ENCODE measurements at regions not wholly inside any gene's neighbourhood (a gene's known extent, or its start where the extent isn't known, plus 50 kb on each side); places are given as distances from the start of the nearest gene placed in this dataset.

DNA sequence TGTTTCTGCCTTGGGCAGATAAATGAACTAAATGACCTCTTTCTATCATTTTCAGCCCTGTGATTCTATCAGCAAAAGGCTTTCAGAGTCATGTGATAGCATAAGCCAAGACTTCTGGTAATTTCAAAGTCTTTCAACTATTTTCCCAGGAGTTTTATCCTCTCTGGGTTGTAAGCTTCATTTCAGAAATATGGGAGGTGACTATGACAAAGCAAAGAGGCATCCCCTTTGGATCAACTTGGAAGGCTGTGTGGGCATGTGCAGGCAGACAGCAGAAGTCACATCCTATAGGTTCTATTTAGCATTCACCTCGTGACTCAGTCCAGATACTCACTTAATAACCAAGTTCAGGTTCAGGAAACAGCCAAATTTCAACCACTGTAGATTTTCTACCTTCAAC lies 149.0 kb upstream of the FST start:
- peak; percentile 71 for DNase-seq (ENCODE audit: low spot score)

- no peak for DNase-seq (ENCODE audit: low spot score)
Observed at GRCh38 chr5:53333160-53333559, 147.3 kb upstream of the FST start.

- DNase-seq (ENCODE audit: low spot score) = peak; percentile 4
Observed at GRCh38 chr5:53334431-53334941, 145.9 kb upstream of the FST start.

- peak; percentile 5 for DNase-seq (ENCODE audit: low spot score)
Observed at GRCh38 chr5:53335115-53335514, 145.3 kb upstream of the FST start.

DNA sequence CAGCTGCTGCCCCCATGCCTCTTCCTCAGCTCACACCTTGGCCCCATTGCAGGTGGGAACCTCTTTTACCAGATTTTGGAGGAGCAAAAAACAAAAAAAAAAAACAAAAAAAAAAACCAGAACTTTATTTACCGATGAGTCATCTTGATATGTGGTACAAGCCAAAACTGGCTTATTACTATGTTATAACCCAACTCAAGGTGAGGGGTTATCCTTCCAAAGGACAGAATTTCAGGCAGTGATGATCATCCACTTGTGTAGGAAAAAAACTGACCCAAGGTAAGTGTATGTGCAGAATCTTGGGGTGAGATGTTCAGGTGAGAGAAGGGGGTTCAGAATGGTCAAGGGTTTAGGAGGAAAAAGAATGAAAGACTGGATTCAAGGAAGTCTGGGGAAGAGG lies 142.6 kb upstream of the FST start:
- DNase-seq (ENCODE audit: low spot score) = no peak

DNA sequence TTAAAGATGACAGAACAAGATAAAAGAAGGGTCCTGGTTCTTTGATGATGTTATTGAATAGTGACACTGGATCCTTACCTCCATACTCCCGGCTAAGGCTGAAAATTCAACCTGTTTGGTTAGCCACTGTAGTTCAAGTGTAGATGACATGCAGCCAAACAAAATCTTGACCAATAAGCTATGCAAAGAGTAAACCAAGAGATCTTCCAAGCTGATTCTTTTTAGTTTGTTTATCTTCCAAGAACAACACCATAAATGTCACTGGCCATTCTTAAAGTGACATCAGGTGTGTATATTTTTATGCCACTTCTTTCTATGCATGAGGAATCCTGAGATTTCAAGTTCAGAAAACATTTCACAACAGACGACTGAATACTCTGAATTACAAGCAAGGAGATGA lies 141.5 kb upstream of the FST start:
- DNase-seq (ENCODE audit: low spot score) = no peak

DNA sequence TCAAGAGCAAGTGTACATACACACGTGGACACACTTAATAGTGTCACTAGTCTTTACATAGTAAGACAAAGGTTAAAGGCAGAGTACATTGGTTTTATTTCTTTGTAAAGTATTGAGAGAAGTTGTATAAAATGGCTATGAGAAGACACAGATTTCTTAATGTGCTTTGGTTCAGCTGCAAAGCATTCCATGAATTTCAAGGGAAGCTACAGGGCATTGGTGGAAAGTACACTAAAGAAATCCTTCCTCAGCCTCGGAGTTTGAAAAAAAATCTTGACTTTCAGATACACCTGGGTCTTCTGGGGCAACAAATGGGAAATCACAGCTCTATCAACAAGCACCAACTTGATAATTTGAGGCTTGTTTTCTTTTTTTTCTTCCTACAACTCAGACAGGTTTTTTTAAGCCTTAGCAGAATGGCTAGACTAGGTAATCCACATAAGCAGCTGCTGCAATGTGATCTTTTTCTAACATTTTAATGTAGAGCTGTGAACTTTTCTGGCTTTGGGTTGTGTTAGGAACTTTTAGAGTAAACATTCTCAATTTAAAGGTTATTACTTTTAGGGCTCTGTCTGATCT lies 140.4 kb upstream of the FST start:
- no peak for DNase-seq (ENCODE audit: low spot score)

DNA sequence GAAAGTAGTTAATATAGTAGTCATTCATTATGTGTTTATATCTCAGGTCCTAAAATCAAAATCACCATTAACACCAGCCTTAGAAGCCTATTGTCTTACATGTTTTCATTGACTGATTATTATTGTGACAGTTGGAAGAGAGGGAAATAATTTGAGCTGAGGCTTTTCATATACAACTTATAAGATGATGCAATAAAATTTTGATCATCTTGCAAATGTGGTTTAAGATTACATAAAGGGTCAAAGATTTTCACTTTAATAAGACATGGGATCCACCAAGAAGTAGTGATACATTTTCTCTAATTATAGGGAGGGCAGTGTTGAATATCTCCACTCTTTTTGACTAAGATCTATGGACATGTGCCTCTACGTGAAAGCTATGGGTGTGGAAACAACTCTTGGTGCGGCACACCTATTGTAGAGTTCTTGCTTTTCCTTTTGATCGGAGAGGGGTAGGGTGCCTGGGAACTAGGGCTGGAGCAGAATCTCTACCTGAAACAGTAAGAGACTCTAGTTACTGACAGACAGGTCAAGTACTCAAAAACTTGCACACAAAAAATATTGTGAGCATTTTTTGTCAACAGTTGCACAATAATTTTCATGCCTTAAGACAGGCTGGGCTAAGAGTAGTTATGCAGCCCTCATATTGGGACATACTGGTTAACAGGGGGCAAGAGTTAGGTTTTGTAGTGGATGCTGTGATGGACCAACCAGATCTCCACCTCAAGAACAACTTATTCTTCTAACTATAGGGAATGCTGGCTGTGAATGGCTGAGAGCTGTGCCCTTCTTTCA lies 139.3 kb upstream of the FST start:
- DNase-seq (ENCODE audit: low spot score) = no peak

DNA sequence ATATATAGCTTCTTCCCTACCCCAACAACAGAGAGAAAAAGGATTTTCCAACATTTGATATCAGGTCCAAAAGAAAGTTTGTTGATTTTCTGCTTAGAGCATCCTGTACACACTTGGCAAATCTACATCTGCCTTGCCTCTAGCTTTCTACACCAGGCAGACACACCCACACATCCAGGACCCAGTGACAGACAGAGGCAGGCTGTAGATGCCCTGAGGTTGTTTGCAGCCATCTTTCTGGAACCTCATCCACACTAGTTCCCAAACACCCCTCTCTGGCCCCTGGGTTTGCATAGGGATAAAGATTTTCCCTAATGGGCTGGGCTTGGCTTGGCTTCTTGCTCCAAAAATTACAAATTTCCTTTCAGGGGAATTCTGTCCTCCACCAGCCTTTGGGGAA lies 138.2 kb upstream of the FST start:
- DNase-seq (ENCODE audit: low spot score) = no peak

DNA sequence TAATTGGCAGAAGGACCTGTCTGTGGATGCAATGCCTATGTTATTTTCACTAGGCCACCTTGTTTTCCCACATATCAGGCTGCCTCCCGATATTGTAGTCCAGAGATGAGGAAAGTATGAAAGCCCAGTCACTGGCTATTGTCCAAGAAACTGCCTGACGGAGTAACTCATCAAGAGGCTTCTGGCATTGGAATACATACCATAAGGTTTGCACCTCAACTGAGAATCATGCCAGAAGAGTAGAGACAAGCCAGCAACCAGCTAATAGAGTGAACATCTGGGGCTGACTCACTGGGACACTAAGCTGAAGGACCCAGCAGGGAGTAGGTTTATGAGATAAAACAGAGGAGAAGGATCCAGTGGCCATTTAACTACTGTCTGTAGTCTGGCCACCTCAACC lies 137.2 kb upstream of the FST start:
- no peak for DNase-seq (ENCODE audit: low spot score)

DNA sequence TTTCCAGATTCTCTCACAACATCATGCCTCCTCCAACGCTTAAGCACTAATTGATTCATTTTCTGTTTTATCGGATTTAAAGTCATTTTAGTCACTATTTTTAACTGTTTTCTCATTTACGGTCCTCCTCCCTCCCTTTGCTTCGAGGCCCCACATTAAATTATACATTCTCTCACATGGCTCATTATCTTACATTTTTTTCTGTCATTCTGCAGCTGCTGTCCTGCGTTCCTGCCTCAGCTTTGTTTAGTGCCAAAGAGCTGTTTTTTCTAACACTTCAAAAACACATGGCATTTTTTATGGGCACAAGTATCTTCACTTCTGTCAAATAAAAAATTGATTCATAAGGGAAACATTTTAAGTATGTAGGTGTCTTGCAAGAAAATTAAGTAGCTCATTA lies 130.1 kb upstream of the FST start:
- DNase-seq (ENCODE audit: low spot score) = no peak

- no peak for DNase-seq (ENCODE audit: low spot score)
Observed at GRCh38 chr5:53350991-53351770, 129.2 kb upstream of the FST start.

GRCh38 chr5:53355316-53355715 lies 125.1 kb upstream of the FST start:
- DNase-seq (ENCODE audit: low spot score) = no peak

DNA sequence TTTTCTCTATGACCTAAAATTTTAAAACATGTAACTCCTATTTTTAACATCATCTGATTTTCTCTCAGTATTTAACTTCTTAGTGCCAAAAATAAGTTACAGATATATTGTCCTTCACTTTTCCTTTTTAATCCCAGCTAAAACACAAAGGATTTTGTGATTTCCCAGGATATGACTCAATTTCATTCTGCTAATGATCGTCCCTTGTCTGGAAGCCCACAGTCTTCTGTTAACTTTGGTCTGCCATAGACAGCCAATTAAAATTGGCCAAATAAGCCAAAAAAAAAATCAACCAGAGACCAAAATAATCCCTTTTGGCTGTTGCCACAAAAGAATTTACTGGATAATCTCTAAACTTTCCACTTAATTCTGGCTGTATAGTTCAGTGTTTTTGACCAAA lies 124.5 kb upstream of the FST start:
- no peak for DNase-seq (ENCODE audit: low spot score)

DNA sequence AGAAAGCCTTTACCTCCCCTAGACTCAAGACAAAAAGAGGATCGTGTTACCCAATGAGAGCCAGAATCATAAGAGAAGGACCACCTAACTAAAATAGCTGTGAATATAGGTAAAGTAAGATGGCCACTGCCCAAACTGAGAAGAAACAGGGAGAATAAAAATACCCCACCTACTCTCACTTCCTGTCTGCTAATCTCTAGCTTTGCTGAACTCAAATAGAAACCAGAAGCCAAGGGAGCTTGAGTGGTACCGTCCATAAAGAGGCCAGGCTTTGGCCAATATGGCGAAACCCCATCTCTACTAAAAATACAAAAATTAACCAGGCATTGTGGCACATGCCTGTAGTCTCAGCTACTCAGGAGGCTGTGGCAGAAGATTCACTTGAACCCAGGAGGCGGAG lies 123.0 kb upstream of the FST start:
- DNase-seq (ENCODE audit: low spot score) = no peak

DNA sequence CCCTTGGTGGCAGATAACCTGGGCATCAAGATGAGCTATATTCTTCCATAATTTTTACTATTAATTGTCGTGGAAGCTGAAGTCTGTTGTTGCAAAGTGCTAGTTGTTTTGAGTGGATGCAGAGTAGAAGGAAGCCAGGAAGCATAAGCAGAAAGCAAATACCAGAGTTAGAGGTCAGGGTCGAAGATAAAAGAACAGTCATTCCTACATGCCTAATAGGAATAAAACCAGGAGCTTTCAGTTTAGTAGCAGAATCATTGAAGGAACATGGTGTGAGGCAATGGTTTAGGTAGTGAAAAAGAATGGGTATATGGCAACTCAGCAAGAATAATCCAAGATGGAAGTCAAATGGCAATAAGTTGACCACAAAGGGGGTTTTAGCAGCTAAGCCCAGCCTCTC lies 121.6 kb upstream of the FST start:
- DNase-seq (ENCODE audit: low spot score) = no peak

- DNase-seq (ENCODE audit: low spot score) = no peak
Observed at GRCh38 chr5:53359916-53360517, 120.4 kb upstream of the FST start.

GRCh38 chr5:53360811-53361210 lies 119.6 kb upstream of the FST start:
- DNase-seq (ENCODE audit: low spot score) = peak; percentile 83

- DNase-seq (ENCODE audit: low spot score) = no peak
Observed at GRCh38 chr5:53361708-53362107, 118.7 kb upstream of the FST start.

GRCh38 chr5:53362521-53362941 lies 117.9 kb upstream of the FST start:
- DNase-seq (ENCODE audit: low spot score) = peak; percentile 85

DNA sequence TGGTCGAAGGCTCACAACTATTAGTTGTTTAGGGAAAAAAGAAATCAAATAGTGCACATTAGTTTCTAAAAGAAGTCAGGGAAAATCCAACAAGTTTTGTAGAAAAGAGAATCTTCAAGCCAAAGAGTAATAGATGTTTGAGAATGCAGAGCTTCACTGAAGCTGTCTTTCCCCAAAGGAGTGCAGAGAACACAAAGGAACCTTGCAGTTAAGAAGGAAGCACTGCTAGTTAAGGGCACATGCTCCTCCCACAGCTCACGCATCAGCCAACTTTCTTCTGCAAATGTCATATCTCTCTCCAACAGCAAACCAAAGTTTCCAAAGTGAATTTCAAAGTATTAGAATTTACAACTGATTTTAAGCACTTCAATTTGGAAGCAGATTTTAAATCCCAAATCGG lies 116.4 kb upstream of the FST start:
- no peak for DNase-seq (ENCODE audit: low spot score)

- peak; percentile 26 for DNase-seq (ENCODE audit: low spot score)
Observed at GRCh38 chr5:53366245-53366644, 114.2 kb upstream of the FST start.

- no peak for DNase-seq (ENCODE audit: low spot score)
Observed at GRCh38 chr5:53367727-53368126, 112.7 kb upstream of the FST start.

Data from kidney tubule cell (primary cell).